ENCODE measurements at regions not wholly inside any gene's neighbourhood (a gene's known extent, or its start where the extent isn't known, plus 50 kb on each side); places are given as distances from the start of the nearest gene placed in this dataset.

- H3K4me1 ChIP-seq (ENCODE audit: insufficient read depth): no peaks in the 10 kb centered on the region
- no peaks in the 10 kb centered on the region for H3K36me3 ChIP-seq (replicated peaks; ENCODE audit: insufficient read depth, low read depth)
- no peak overlapping the region for H3K27ac ChIP-seq
- no peaks in the 10 kb centered on the region for H3K27me3 ChIP-seq
- no peak overlapping the region for H3K4me3 ChIP-seq
- no peaks in the 10 kb centered on the region for H3K9me3 ChIP-seq (ENCODE audit: low read depth)
- H2AFZ ChIP-seq: no peak overlapping the region
- H4K20me1 ChIP-seq (ENCODE audit: insufficient read depth, poor library complexity, severe bottlenecking): no peaks in the 10 kb centered on the region
- peak overlapping the region; percentile 48 for H3K4me2 ChIP-seq
- H3K9me2 ChIP-seq (replicated peaks; ENCODE audit: insufficient read depth): no peaks in the 10 kb centered on the region
- TF ChIP-seq EZH2phosphoT487 (IDR thresholded peaks at IDR 0.05; ENCODE audit: low read depth, severe bottlenecking, unreplicated experiment): no peak
- DNase-seq (ENCODE audit: low spot score): no peak
- 66% methylated on average over 15 of the region's 15 CpGs for WGBS (ENCODE audit: low lambda C conversion rate, missing lambda C conversion rate)
- no peaks in the 10 kb centered on the region for H3K79me2 ChIP-seq
These were observed 186.6 kb upstream of the RMST start for GRCh38 chr12:97275728-97276590.

- no peak for DNase-seq (ENCODE audit: low spot score)
- Histone ChIP-seq H3K4me3 (no peak overlapping the region), H3K4me1 (ENCODE audit: insufficient read depth) (no peaks in the 10 kb centered on the region), H3K27ac (no peak overlapping the region), H3K9me2 (replicated peaks; ENCODE audit: insufficient read depth) (no peaks in the 10 kb centered on the region), H3K27me3 (no peaks in the 10 kb centered on the region), H3K36me3 (replicated peaks; ENCODE audit: insufficient read depth, low read depth) (no peaks in the 10 kb centered on the region), H3K4me2 (no peak overlapping the region), H3K79me2 (no peaks in the 10 kb centered on the region), H3K9me3 (ENCODE audit: low read depth) (no peaks in the 10 kb centered on the region), H4K20me1 (ENCODE audit: insufficient read depth, poor library complexity, severe bottlenecking) (no peaks in the 10 kb centered on the region), H2AFZ (no peak overlapping the region)
- no peak for TF ChIP-seq EZH2 (IDR thresholded peaks at IDR 0.05; ENCODE audit: borderline replicate concordance)
- TF ChIP-seq EZH2phosphoT487 (IDR thresholded peaks at IDR 0.05; ENCODE audit: low read depth, severe bottlenecking, unreplicated experiment): no peak
- TF ChIP-seq CTCF (IDR thresholded peaks at IDR 0.05; ENCODE audit: poor library complexity): no peak
- WGBS (ENCODE audit: low lambda C conversion rate, missing lambda C conversion rate): 78% methylated on average over 1 of the region's 1 CpG
These were observed 185.8 kb upstream of the RMST start for GRCh38 chr12:97276661-97277429.

GRCh38 chr12:97283297-97283696 is 179.3 kb upstream of the RMST start:
- no peak for DNase-seq (ENCODE audit: low spot score)
- Histone ChIP-seq H3K36me3 (replicated peaks; ENCODE audit: insufficient read depth, low read depth) (no peaks in the 10 kb centered on the region), H3K9me3 (ENCODE audit: low read depth) (no peaks in the 10 kb centered on the region), H3K9me2 (replicated peaks; ENCODE audit: insufficient read depth) (no peaks in the 10 kb centered on the region), H4K20me1 (ENCODE audit: insufficient read depth, poor library complexity, severe bottlenecking) (no peaks in the 10 kb centered on the region), H3K79me2 (no peaks in the 10 kb centered on the region), H3K27ac (no peak overlapping the region), H3K27me3 (no peaks in the 10 kb centered on the region), H3K4me1 (ENCODE audit: insufficient read depth) (no peaks in the 10 kb centered on the region), H2AFZ (no peak overlapping the region), H3K4me2 (no peak overlapping the region), H3K4me3 (no peak overlapping the region)
- TF ChIP-seq CTCF (IDR thresholded peaks at IDR 0.05; ENCODE audit: poor library complexity) (peak; percentile 11), EZH2phosphoT487 (IDR thresholded peaks at IDR 0.05; ENCODE audit: low read depth, severe bottlenecking, unreplicated experiment) (no peak)
- 90% methylated on average over 8 of the region's 8 CpGs for WGBS (ENCODE audit: low lambda C conversion rate, missing lambda C conversion rate)

- H3K9me3 ChIP-seq (ENCODE audit: low read depth): no peaks in the 10 kb centered on the region
- no peak for DNase-seq (ENCODE audit: low spot score)
- no peak overlapping the region for H3K4me2 ChIP-seq
- H3K36me3 ChIP-seq (replicated peaks; ENCODE audit: insufficient read depth, low read depth): no peaks in the 10 kb centered on the region
- no peaks in the 10 kb centered on the region for H4K20me1 ChIP-seq (ENCODE audit: insufficient read depth, poor library complexity, severe bottlenecking)
- no peaks in the 10 kb centered on the region for H3K9me2 ChIP-seq (replicated peaks; ENCODE audit: insufficient read depth)
- H3K27me3 ChIP-seq: no peaks in the 10 kb centered on the region
- WGBS (ENCODE audit: low lambda C conversion rate, missing lambda C conversion rate): 84% methylated on average over 3 of the region's 3 CpGs
- TF ChIP-seq EZH2phosphoT487 (IDR thresholded peaks at IDR 0.05; ENCODE audit: low read depth, severe bottlenecking, unreplicated experiment): no peak
- TF ChIP-seq EZH2 (IDR thresholded peaks at IDR 0.05; ENCODE audit: borderline replicate concordance): no peak
- TF ChIP-seq CTCF (IDR thresholded peaks at IDR 0.05; ENCODE audit: poor library complexity): no peak
- no peak overlapping the region for H3K4me3 ChIP-seq
- no peaks in the 10 kb centered on the region for H3K79me2 ChIP-seq
- H2AFZ ChIP-seq: no peak overlapping the region
- H3K4me1 ChIP-seq (ENCODE audit: insufficient read depth): no peaks in the 10 kb centered on the region
- no peak overlapping the region for H3K27ac ChIP-seq
These were observed 174.1 kb upstream of the RMST start for GRCh38 chr12:97288531-97288930.
